ENCODE measurements at regions not wholly inside any gene's neighbourhood (a gene's known extent, or its start where the extent isn't known, plus 50 kb on each side); places are given as distances from the start of the nearest gene placed in this dataset.

- Histone ChIP-seq H3K27me3 (ENCODE audit: insufficient read depth in 3 of 3, low read length in 2 of 3) (peaks cover 0 to 28% (median 2%) of the 10 kb centered on the region in 3 donors), H3K36me3 (ENCODE audit: insufficient read depth in 1 of 2, low read depth in 1 of 2) (no peaks in the 10 kb centered on the region), H3K4me1 (no peaks in the 10 kb centered on the region), H3K27ac (no peak overlapping the region), H3K9me3 (no peaks in the 10 kb centered on the region), H3K4me3 (no peak overlapping the region)
- ATAC-seq (no peak), DNase-seq (no peak)
- TF ChIP-seq, protein P1, sequence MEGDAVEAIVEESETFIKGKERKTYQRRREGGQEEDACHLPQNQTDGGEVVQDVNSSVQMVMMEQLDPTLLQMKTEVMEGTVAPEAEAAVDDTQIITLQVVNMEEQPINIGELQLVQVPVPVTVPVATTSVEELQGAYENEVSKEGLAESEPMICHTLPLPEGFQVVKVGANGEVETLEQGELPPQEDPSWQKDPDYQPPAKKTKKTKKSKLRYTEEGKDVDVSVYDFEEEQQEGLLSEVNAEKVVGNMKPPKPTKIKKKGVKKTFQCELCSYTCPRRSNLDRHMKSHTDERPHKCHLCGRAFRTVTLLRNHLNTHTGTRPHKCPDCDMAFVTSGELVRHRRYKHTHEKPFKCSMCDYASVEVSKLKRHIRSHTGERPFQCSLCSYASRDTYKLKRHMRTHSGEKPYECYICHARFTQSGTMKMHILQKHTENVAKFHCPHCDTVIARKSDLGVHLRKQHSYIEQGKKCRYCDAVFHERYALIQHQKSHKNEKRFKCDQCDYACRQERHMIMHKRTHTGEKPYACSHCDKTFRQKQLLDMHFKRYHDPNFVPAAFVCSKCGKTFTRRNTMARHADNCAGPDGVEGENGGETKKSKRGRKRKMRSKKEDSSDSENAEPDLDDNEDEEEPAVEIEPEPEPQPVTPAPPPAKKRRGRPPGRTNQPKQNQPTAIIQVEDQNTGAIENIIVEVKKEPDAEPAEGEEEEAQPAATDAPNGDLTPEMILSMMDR (IDR thresholded peaks at IDR 0.05): no peak
- intact Hi-C loops (cut with DNase I): loop anchor here (10.0 kb wide), 2 partner anchors 163 to 343 kb away; no protein-coding TSS in a partner anchor
- WGBS, 3 donors: 73 to 81% (median 75%) methylated on average over 5 of the region's 5 CpGs
These were observed 52.5 kb upstream of the GTF3A start for GRCh38 chr13:27371932-27372331.

DNA sequence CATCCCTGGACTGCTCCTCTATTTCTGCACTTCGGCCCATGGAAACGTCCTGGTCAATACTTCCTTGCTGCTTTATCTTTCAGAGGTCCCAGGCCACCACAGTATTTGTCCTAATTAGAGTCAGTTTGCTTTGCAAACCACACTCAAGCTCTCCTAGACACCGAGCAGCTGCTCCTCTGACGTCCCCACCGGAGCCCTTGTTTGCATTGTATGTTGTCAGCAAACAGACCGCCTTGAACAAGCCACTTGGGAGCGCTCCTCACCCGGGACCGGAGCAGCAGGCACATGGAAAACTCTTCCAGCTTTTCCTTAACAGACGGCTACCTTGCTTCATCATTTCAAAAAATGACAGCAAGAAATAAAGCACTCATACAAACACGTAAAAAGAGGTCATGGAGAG, 51.5 kb upstream of the GTF3A start:
- Histone ChIP-seq H3K9me3 (no peaks in the 10 kb centered on the region), H3K36me3 (ENCODE audit: insufficient read depth in 1 of 2, low read depth in 1 of 2) (no peaks in the 10 kb centered on the region), H3K4me3 (no peak overlapping the region), H3K4me1 (no peaks in the 10 kb centered on the region), H3K27ac (no peak overlapping the region), H3K27me3 (ENCODE audit: insufficient read depth in 3 of 3, low read length in 2 of 3) (peaks cover 0 to 18% (median 2%) of the 10 kb centered on the region in 3 donors)
- intact Hi-C loops (cut with DNase I): loop anchor here (10.0 kb wide), 2 partner anchors 162 to 342 kb away; no protein-coding TSS in a partner anchor
- TF ChIP-seq, protein P1 (IDR thresholded peaks at IDR 0.05): no peak
- 20 to 25% (median 22%) methylated on average over 11 of the region's 11 CpGs for WGBS, 3 donors
- DNase-seq (no peak), ATAC-seq (no peak)

- H3K27me3 ChIP-seq (ENCODE audit: insufficient read depth in 3 of 3, low read length in 2 of 3): peaks cover 0 to 13% (median 2%) of the 10 kb centered on the region in 3 donors
- ATAC-seq: peak in 3 of 4 donors; percentile 13 to 17 (median 15)
These were observed 50.2 kb upstream of the GTF3A start for GRCh38 chr13:27374126-27374613.

More at GRCh38 chr13:27374126-27374613, 50.2 kb upstream of the GTF3A start:
- no peaks in the 10 kb centered on the region for H3K4me1 ChIP-seq
- no peak overlapping the region for H3K27ac ChIP-seq
- WGBS, 3 donors: 76 to 82% (median 81%) methylated on average over 10 of the region's 10 CpGs
- TF ChIP-seq, protein P1 (IDR thresholded peaks at IDR 0.05): no peak
- intact Hi-C loops (cut with DNase I): loop anchor here (10.0 kb wide), 2 partner anchors 161 to 341 kb away; no protein-coding TSS in a partner anchor
- H3K4me3 ChIP-seq: no peak overlapping the region
- no peak for DNase-seq
- no peaks in the 10 kb centered on the region for H3K9me3 ChIP-seq
- no peaks in the 10 kb centered on the region for H3K36me3 ChIP-seq (ENCODE audit: insufficient read depth in 1 of 2, low read depth in 1 of 2)
